ENCODE measurements at regions not wholly inside any gene's neighbourhood (a gene's known extent, or its start where the extent isn't known, plus 50 kb on each side); places are given as distances from the start of the nearest gene placed in this dataset.

GRCh38 chr7:116315293-116315692 lies 105.0 kb downstream of the TES start:
- H4K20me1 ChIP-seq (ENCODE audit: insufficient read depth, low read length), result no peaks in the 10 kb centered on the region
- ChIA-PET POLR2A (interaction anchor here (1.1 to 1.2 kb wide), 3 partner anchors 20 to 473 kb away, joined by 3 read pairs; no protein-coding TSS in a partner anchor), CTCF (ENCODE audit: unreplicated experiment) (no interaction called here)
- intact Hi-C loops (cut with micrococcal nuclease; ENCODE audit: unreplicated experiment), result no loop called here
- BruUV-seq (replicated peaks), result no TSS peak
- no peaks in the 10 kb centered on the region for H3K4me1 ChIP-seq (ENCODE audit: insufficient read depth, low read length, poor library complexity, severe bottlenecking)
- H3K9me2 ChIP-seq (ENCODE audit: insufficient read depth, low read length), result no peaks in the 10 kb centered on the region
- DNase-seq (ENCODE audit: low spot score), result no peak
- TF ChIP-seq CTCF (conservative IDR thresholded peaks at IDR 0.05; ENCODE audit: low read length) (no peak), EZH2phosphoT487 (IDR thresholded peaks at IDR 0.05; ENCODE audit: borderline replicate concordance, low read depth, low read length) (no peak)
- no peak overlapping the region for H3K4me2 ChIP-seq (ENCODE audit: low read length)
- H3K79me2 ChIP-seq (ENCODE audit: insufficient read depth, low read depth, low read length), result no peaks in the 10 kb centered on the region
- H3K27ac ChIP-seq (ENCODE audit: low read depth, low read length, poor library complexity, severe bottlenecking), result no peak overlapping the region
- H3K36me3 ChIP-seq (ENCODE audit: insufficient read depth, low read length), result no peaks in the 10 kb centered on the region
- H2AFZ ChIP-seq (ENCODE audit: low read length), result no peak overlapping the region
- H3K9me3 ChIP-seq (ENCODE audit: low read length), result no peaks in the 10 kb centered on the region
- H3K4me3 ChIP-seq (ENCODE audit: low read depth, low read length, poor library complexity, severe bottlenecking), result no peak overlapping the region

- TF ChIP-seq CTCF (conservative IDR thresholded peaks at IDR 0.05; ENCODE audit: low read length), result no peak
- no peak for TF ChIP-seq EZH2phosphoT487 (IDR thresholded peaks at IDR 0.05; ENCODE audit: borderline replicate concordance, low read depth, low read length)
- H3K9me3 ChIP-seq (ENCODE audit: low read length), result no peaks in the 10 kb centered on the region
- H2AFZ ChIP-seq (ENCODE audit: low read length), result no peak overlapping the region
- H3K4me1 ChIP-seq (ENCODE audit: insufficient read depth, low read length, poor library complexity, severe bottlenecking), result no peaks in the 10 kb centered on the region
- no TSS peak for BruUV-seq (replicated peaks)
- no peaks in the 10 kb centered on the region for H3K79me2 ChIP-seq (ENCODE audit: insufficient read depth, low read depth, low read length)
- CTCF ChIA-PET (ENCODE audit: unreplicated experiment), result no interaction called here
- no peak overlapping the region for H3K4me2 ChIP-seq (ENCODE audit: low read length)
- no peaks in the 10 kb centered on the region for H4K20me1 ChIP-seq (ENCODE audit: insufficient read depth, low read length)
- intact Hi-C loops (cut with micrococcal nuclease; ENCODE audit: unreplicated experiment), result no loop called here
- H3K4me3 ChIP-seq (ENCODE audit: low read depth, low read length, poor library complexity, severe bottlenecking), result no peak overlapping the region
- no peaks in the 10 kb centered on the region for H3K36me3 ChIP-seq (ENCODE audit: insufficient read depth, low read length)
- no peak overlapping the region for H3K27ac ChIP-seq (ENCODE audit: low read depth, low read length, poor library complexity, severe bottlenecking)
- no peaks in the 10 kb centered on the region for H3K9me2 ChIP-seq (ENCODE audit: insufficient read depth, low read length)
- POLR2A ChIA-PET, result interaction anchor here (1.2 kb wide), 1 partner anchor 472 kb away, joined by 3 read pairs; no protein-coding TSS in a partner anchor
- no peak for DNase-seq (ENCODE audit: low spot score)
Observed at GRCh38 chr7:116315803-116316202, 105.5 kb downstream of the TES start.

- no peak for TF ChIP-seq CTCF (conservative IDR thresholded peaks at IDR 0.05; ENCODE audit: low read length)
- no peak for TF ChIP-seq EZH2phosphoT487 (IDR thresholded peaks at IDR 0.05; ENCODE audit: borderline replicate concordance, low read depth, low read length)
- no peaks in the 10 kb centered on the region for H3K9me3 ChIP-seq (ENCODE audit: low read length)
- intact Hi-C loops (cut with micrococcal nuclease; ENCODE audit: unreplicated experiment), result no loop called here
- ChIA-PET CTCF (ENCODE audit: unreplicated experiment) (no interaction called here), POLR2A (no interaction called here)
- H3K9me2 ChIP-seq (ENCODE audit: insufficient read depth, low read length), result no peaks in the 10 kb centered on the region
- H3K4me3 ChIP-seq (ENCODE audit: low read depth, low read length, poor library complexity, severe bottlenecking), result no peak overlapping the region
- H4K20me1 ChIP-seq (ENCODE audit: insufficient read depth, low read length), result no peaks in the 10 kb centered on the region
- no peaks in the 10 kb centered on the region for H3K79me2 ChIP-seq (ENCODE audit: insufficient read depth, low read depth, low read length)
- no peak overlapping the region for H3K27ac ChIP-seq (ENCODE audit: low read depth, low read length, poor library complexity, severe bottlenecking)
- no peak for DNase-seq (ENCODE audit: low spot score)
- BruUV-seq (replicated peaks), result no TSS peak
- H3K36me3 ChIP-seq (ENCODE audit: insufficient read depth, low read length), result no peaks in the 10 kb centered on the region
- H3K4me2 ChIP-seq (ENCODE audit: low read length), result no peak overlapping the region
- no peaks in the 10 kb centered on the region for H3K4me1 ChIP-seq (ENCODE audit: insufficient read depth, low read length, poor library complexity, severe bottlenecking)
- no peak overlapping the region for H2AFZ ChIP-seq (ENCODE audit: low read length)
Observed at GRCh38 chr7:116316838-116317628, 106.7 kb downstream of the TES start.

Measured in OCI-LY7 (cell line).